SK-N-SH (cell line): ENCODE measurements at regions not wholly inside any gene's neighbourhood (a gene's known extent, or its start where the extent isn't known, plus 50 kb on each side); places are given as distances from the start of the nearest gene placed in this dataset.

Source experiments
- EP300 ChIP-seq, 2 experiments: IDR thresholded peaks; 2 replicates each; pipeline versions ENCODE4 v1.4.0 to v1.6.1; 2012; ENCODE audit warnings: borderline replicate concordance in 1 of 2, low read depth in 1 of 2, low read length in 1 of 2
- MEF2A ChIP-seq: IDR thresholded peaks from 2 replicates; pipeline ENCODE4 v1.4.0; 2012; ENCODE audit warnings: low read depth, borderline replicate concordance
- POLR2AphosphoS5 ChIP-seq: IDR thresholded peaks from 2 replicates; pipeline ENCODE4 v1.6.1; 2012; ENCODE audit warnings: low read depth, low read length
- RAD21 ChIP-seq: IDR thresholded peaks from 2 replicates; pipeline ENCODE4 v1.6.1; 2012; ENCODE audit warnings: mild to moderate bottlenecking, low read length
- RFX5 ChIP-seq: IDR thresholded peaks from 2 replicates; pipeline ENCODE4 v1.6.1; 2012; ENCODE audit warnings: mild to moderate bottlenecking, improper control_type of control experiment, low read length
- TF ChIP-seq, protein P1 (sequence below): IDR thresholded peaks from 2 replicates; pipeline ENCODE4 v1.4.0; 2012; ENCODE audit warnings: low read depth, borderline replicate concordance
- TF ChIP-seq, protein P2 (sequence below): IDR thresholded peaks from 2 replicates; pipeline ENCODE4 v1.4.0; 2012; ENCODE audit warnings: low read depth
- TF ChIP-seq, protein P3 (sequence below): fragments of 200-600 bp; sonication (generic); IDR thresholded peaks from 2 replicates; pipeline ENCODE4 v1.6.1; 2017; ENCODE audit warnings: antibody characterized with exemption, mild to moderate bottlenecking, moderate library complexity

DNA sequence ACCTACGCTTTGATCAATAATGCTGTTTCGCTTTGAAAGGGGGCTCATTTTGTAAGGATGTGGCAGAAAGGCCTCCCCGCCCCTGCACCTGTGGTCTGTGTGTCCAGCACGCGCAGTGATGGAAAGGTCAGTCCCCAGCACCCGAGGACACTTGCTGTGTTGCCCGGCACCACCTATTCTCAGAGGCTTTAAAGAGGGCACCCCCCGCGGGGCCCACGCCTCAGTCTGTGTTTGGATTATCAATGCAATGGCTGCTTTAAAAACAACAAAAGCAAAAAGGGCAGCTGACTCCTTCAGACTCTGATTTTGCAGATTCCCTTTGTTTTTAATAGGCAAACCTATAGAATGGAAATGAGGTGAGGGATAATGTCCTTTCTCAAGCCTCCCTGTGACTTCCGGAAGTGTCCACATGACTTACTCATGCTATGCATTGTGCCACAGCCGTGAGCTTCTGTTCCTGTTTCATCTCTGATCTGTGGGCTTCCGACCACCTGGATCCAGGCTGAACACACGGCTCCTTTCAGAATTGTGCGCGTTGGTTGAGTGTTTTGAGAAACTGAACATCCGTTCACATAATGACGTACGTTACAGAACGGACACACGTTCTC lies 416.2 kb downstream of the IRX2 start:
- TF ChIP-seq, protein P1, sequence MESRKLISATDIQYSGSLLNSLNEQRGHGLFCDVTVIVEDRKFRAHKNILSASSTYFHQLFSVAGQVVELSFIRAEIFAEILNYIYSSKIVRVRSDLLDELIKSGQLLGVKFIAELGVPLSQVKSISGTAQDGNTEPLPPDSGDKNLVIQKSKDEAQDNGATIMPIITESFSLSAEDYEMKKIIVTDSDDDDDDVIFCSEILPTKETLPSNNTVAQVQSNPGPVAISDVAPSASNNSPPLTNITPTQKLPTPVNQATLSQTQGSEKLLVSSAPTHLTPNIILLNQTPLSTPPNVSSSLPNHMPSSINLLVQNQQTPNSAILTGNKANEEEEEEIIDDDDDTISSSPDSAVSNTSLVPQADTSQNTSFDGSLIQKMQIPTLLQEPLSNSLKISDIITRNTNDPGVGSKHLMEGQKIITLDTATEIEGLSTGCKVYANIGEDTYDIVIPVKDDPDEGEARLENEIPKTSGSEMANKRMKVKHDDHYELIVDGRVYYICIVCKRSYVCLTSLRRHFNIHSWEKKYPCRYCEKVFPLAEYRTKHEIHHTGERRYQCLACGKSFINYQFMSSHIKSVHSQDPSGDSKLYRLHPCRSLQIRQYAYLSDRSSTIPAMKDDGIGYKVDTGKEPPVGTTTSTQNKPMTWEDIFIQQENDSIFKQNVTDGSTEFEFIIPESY: no peak
- TF ChIP-seq RFX5 (no peak), EP300 (IDR thresholded peaks at IDR 0.05; ENCODE audit: borderline replicate concordance in 1 of 2, low read depth in 1 of 2, low read length in 1 of 2) (no peak), POLR2AphosphoS5 (no peak), MEF2A (no peak), RAD21 (no peak)
- TF ChIP-seq, protein P2, sequence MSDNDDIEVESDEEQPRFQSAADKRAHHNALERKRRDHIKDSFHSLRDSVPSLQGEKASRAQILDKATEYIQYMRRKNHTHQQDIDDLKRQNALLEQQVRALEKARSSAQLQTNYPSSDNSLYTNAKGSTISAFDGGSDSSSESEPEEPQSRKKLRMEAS: no peak
- TF ChIP-seq, protein P3, sequence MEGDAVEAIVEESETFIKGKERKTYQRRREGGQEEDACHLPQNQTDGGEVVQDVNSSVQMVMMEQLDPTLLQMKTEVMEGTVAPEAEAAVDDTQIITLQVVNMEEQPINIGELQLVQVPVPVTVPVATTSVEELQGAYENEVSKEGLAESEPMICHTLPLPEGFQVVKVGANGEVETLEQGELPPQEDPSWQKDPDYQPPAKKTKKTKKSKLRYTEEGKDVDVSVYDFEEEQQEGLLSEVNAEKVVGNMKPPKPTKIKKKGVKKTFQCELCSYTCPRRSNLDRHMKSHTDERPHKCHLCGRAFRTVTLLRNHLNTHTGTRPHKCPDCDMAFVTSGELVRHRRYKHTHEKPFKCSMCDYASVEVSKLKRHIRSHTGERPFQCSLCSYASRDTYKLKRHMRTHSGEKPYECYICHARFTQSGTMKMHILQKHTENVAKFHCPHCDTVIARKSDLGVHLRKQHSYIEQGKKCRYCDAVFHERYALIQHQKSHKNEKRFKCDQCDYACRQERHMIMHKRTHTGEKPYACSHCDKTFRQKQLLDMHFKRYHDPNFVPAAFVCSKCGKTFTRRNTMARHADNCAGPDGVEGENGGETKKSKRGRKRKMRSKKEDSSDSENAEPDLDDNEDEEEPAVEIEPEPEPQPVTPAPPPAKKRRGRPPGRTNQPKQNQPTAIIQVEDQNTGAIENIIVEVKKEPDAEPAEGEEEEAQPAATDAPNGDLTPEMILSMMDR: no peak
